Activated T-cell treated with anti-CD3 and anti-CD28 coated beads, Interleukin-2, amount 50 U/mL, for 72 hours (primary cell): ENCODE measurements at regions not wholly inside any gene's neighbourhood (a gene's known extent, or its start where the extent isn't known, plus 50 kb on each side); places are given as distances from the start of the nearest gene placed in this dataset.
A peak's percentile ranks its signal among the peaks of the same experiment; 100 is the strongest.
"Not testable (repeated sequence)": the region's sequence is repeated elsewhere in the genome, so short reads cannot be mapped to it uniquely, and the experiment has no call there.

ENCODE experiments used
- ATAC-seq, 2 donors: fragments of 150-1000 bp; cut with Tn5 transposase; replicated peaks in 1 of 2; 2 replicates each; pipeline ENCODE4 v1.10.0; 2021; ENCODE audit warnings: moderate library complexity in 2 of 2, mild to moderate bottlenecking in 1 of 2
- DNase-seq, 2 donors: peaks; one replicate each; pipeline ENCODE4 v3.0.0; 2021 to 2022; ENCODE audit warnings: mixed read lengths in 1 of 2
- H3K27ac Mint-ChIP-seq: one replicate; pipeline ENCODE4 v1.8.0; 2022; ENCODE audit warnings: mild to moderate bottlenecking, moderate library complexity, mixed read lengths
- H3K27me3 Mint-ChIP-seq: one replicate; pipeline ENCODE4 v1.8.0; 2022; ENCODE audit warnings: low read depth, mixed read lengths
- H3K36me3 Mint-ChIP-seq, 2 donors: one replicate each; pipeline ENCODE4 v1.8.0; 2022; ENCODE audit warnings: mixed read lengths in 2 of 2, mild to moderate bottlenecking in 1 of 2; ENCODE audit not compliant: insufficient read depth in 2 of 2
- H3K4me1 Mint-ChIP-seq: one replicate; pipeline ENCODE4 v1.8.0; 2022; ENCODE audit warnings: low read depth, mixed read lengths
- H3K4me3 Mint-ChIP-seq, 2 donors: one replicate each; pipeline ENCODE4 v1.8.0; 2022; ENCODE audit warnings: mild to moderate bottlenecking in 2 of 2, mixed read lengths in 2 of 2, moderate library complexity in 2 of 2
- H3K9me3 Mint-ChIP-seq, 2 donors: one replicate each; pipeline ENCODE4 v1.8.0; 2022; ENCODE audit warnings: mixed read lengths in 2 of 2

DNA sequence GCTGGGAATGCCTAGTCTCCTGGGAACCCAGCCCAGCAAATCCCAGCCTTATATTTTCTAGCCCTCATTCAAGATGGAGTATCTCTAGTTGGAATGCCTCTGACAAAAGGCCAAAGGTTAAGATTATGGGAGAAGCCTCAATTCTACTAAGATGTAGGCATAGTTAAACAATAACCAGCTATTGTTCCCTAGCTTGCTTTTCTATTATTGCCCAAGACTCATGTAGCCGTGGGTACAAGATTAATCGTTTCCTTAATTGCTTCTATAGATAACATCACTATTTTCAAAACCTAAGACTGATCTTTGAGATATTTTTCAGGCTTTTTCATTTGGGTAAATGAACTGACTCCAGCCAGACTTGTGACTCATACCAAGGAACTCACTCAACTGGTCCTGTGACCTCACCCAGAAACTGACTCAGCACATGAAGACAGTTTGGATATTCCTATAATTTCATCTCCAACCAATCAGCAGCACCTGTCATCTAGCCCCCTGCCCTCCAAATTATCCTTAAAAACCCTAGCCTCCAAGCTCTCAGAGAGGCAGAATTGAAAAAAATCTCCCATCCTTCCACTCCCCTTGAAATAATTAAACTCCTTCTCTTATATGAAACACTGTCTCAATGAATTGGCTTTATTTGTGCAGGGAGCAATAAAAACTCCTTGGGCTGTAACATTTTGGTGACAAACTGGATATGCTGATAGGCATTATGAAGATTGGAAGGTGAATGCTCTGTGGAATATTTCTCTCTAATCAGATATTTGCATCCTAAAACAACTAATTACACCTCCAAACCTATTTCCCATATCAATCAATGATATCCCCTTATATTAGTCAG is 589.0 kb downstream of the C12orf50 start:
- H3K4me3 Mint-ChIP-seq, result no peak overlapping the region
- no peaks in the 10 kb centered on the region for H3K36me3 Mint-ChIP-seq
- H3K27ac Mint-ChIP-seq, result no peak overlapping the region
- no peaks in the 10 kb centered on the region for H3K27me3 Mint-ChIP-seq
- H3K9me3 Mint-ChIP-seq, result peaks cover 4 to 10% of the 10 kb centered on the region in 2 donors
- H3K4me1 Mint-ChIP-seq, result no peaks in the 10 kb centered on the region
- DNase-seq (no peak), ATAC-seq (no peak)

DNA sequence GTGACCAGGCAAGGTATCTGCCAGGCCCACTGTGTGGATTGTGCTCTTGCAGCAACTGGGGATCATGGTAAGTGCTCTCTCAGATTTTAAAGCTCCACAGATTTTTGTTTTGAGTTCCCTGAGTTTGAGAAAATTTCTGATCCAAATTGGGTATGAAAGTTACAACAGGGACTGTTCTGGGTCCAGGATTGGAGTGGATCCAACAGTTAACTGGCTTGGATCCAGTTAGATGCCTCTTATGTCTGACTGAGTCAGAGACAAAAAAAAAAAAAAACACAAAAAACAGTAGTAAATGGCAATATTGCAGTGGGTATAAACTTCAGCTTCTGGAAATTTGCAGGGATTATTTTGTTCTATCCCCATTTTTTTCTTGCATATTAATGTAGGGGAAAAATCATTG is 598.8 kb downstream of the C12orf50 start:
- H3K9me3 Mint-ChIP-seq, result peaks cover 7 to 16% of the 10 kb centered on the region in 2 donors
- no peaks in the 10 kb centered on the region for H3K4me1 Mint-ChIP-seq
- peaks cover 1 to 2% of the 10 kb centered on the region in 2 donors for H3K36me3 Mint-ChIP-seq
- H3K27ac Mint-ChIP-seq, result no peak overlapping the region
- H3K27me3 Mint-ChIP-seq, result no peaks in the 10 kb centered on the region
- no peak for DNase-seq
- ATAC-seq, result no peak
- no peak overlapping the region for H3K4me3 Mint-ChIP-seq

GRCh38 chr12:87428701-87429277 is 600.4 kb downstream of the C12orf50 start:
- Mint-ChIP-seq H3K4me3 (no peak overlapping the region), H3K9me3 (peaks cover 7 to 16% of the 10 kb centered on the region in 2 donors), H3K27ac (no peak overlapping the region), H3K36me3 (peaks cover 1 to 2% of the 10 kb centered on the region in 2 donors), H3K4me1 (no peaks in the 10 kb centered on the region), H3K27me3 (no peaks in the 10 kb centered on the region)
- DNase-seq (no peak), ATAC-seq (no peak)

- no peak for ATAC-seq
- H3K36me3 Mint-ChIP-seq, result peaks cover 1 to 2% of the 10 kb centered on the region in 2 donors
- DNase-seq, result no peak
- H3K4me1 Mint-ChIP-seq, result no peaks in the 10 kb centered on the region
- H3K4me3 Mint-ChIP-seq, result no peak overlapping the region
- no peaks in the 10 kb centered on the region for H3K27me3 Mint-ChIP-seq
- no peak overlapping the region for H3K27ac Mint-ChIP-seq
- peaks cover 7 to 16% of the 10 kb centered on the region in 2 donors for H3K9me3 Mint-ChIP-seq
Measured at GRCh38 chr12:87427770-87428169, 601.4 kb downstream of the C12orf50 start.

DNA sequence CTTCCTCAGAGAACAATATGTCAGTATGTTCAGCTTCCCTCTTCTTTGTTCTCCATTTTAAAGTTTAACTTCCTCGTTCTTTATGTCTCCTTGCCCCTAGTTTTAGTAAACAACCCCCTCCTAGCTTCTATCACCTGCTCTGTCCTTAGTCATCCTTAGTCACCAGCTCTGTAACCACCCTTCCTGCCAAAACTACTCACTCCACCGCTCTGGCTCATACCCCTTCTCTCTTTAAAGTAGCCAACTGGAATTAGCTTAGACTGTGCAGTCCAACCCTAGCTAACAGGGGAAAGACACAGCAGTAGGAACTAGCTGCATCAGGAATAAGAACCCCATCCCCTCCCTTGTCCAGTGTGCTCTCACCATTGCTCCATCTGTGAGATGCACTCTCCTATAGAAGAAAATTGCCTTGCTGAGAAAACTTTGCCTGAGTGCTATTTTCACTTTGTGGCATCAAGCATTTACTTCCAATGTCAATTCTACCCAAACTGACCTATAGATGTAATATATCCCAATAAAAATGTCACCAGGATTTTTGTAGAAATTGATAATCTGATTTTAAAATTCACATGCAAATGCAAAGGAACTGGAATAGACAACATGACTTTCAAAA is 603.2 kb downstream of the C12orf50 start:
- peaks cover 1 to 2% of the 10 kb centered on the region in 2 donors for H3K36me3 Mint-ChIP-seq
- peaks cover 7 to 12% of the 10 kb centered on the region in 2 donors for H3K9me3 Mint-ChIP-seq
- H3K27me3 Mint-ChIP-seq, result no peaks in the 10 kb centered on the region
- H3K4me3 Mint-ChIP-seq, result no peak overlapping the region
- H3K27ac Mint-ChIP-seq, result no peak overlapping the region
- no peaks in the 10 kb centered on the region for H3K4me1 Mint-ChIP-seq
- ATAC-seq (no peak), DNase-seq (no peak)

DNA sequence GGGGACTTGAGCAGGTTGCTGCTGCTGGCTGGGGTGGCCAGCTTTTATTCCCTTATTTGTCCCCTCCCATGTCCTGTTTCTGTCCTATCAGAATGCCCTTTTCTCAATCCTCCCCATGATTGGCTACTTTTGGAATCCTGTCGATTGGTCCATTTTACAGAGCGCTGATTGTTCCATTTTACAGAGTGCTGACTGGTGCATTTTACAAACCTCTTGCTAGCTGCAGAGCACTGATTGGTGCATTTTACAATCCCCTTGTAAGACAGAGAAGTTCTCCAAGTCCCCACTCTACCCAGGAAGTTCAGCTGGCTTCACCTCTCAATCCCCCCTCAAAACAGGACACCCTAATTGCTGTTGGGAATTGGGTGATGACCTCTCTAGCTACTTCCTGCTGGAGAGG is 608.0 kb downstream of the C12orf50 start:
- not testable (repeated sequence) for H3K27me3 Mint-ChIP-seq, ATAC-seq, H3K9me3 Mint-ChIP-seq, H3K36me3 Mint-ChIP-seq, H3K4me1 Mint-ChIP-seq, DNase-seq, H3K4me3 Mint-ChIP-seq, H3K27ac Mint-ChIP-seq

DNA sequence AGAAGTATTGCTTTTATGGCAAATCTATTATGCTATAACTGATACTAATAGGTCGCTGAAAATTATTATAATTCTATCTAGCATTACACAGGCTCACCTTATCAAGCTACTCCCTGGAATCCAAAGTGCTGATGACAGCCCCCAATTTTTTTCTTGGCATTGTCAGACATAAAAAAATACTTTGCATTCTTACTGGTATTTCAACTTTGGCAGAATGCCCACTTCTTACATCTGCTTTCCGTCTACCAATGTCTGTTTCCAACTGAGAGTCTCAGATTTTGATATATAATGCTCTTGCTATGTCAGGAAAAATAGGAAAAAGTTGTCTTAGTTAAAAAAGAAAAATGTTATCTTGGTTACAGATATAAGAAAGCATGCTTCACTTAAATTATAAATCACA is 615.4 kb downstream of the C12orf50 start:
- Mint-ChIP-seq H3K9me3 (peaks cover 12 to 15% of the 10 kb centered on the region in 2 donors), H3K27ac (no peak overlapping the region), H3K4me1 (no peaks in the 10 kb centered on the region), H3K4me3 (no peak overlapping the region), H3K27me3 (no peaks in the 10 kb centered on the region), H3K36me3 (no peaks in the 10 kb centered on the region)
- no peak for DNase-seq
- ATAC-seq, result no peak

DNA sequence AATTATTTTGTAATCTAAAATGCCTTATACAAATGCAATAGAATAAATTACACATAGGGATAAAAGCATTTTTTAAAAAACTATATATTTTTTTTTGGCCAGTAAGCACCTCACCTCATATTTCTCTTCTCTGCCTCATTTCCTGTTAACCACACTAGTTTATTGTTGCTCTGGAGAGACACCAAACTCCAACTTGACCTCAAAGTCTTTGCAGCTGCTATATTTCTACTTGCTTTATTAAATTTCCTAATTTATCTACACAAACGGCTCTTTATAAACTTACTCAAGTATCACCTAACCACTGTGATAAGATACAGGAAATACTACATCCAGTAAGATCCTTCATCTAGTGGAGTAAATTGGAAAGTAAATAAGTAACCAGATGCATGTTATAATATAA is 622.3 kb downstream of the C12orf50 start:
- Mint-ChIP-seq H3K36me3 (no peaks in the 10 kb centered on the region), H3K4me1 (no peaks in the 10 kb centered on the region), H3K4me3 (no peak overlapping the region), H3K27me3 (no peaks in the 10 kb centered on the region), H3K9me3 (peaks cover 9 to 13% of the 10 kb centered on the region in 2 donors), H3K27ac (peak overlapping the region; percentile 76)
- DNase-seq (no peak), ATAC-seq (no peak)

GRCh38 chr12:87405918-87406317 is 623.3 kb downstream of the C12orf50 start:
- H3K27me3 Mint-ChIP-seq, result no peaks in the 10 kb centered on the region
- DNase-seq (no peak), ATAC-seq (no peak)
- H3K4me3 Mint-ChIP-seq, result no peak overlapping the region
- H3K36me3 Mint-ChIP-seq, result no peaks in the 10 kb centered on the region
- no peaks in the 10 kb centered on the region for H3K4me1 Mint-ChIP-seq
- H3K27ac Mint-ChIP-seq, result no peak overlapping the region
- peaks cover 7 to 11% of the 10 kb centered on the region in 2 donors for H3K9me3 Mint-ChIP-seq

GRCh38 chr12:87394168-87394567 is 635.0 kb downstream of the C12orf50 start:
- not testable (repeated sequence) for H3K4me1 Mint-ChIP-seq, H3K4me3 Mint-ChIP-seq, DNase-seq, H3K36me3 Mint-ChIP-seq, H3K27me3 Mint-ChIP-seq, ATAC-seq, H3K27ac Mint-ChIP-seq
- H3K9me3 Mint-ChIP-seq, result peaks cover 3 to 12% of the 10 kb centered on the region in 2 donors

- Mint-ChIP-seq H3K27me3 (no peaks in the 10 kb centered on the region), H3K4me1 (no peaks in the 10 kb centered on the region), H3K9me3 (peaks cover 5% of the 10 kb centered on the region in 2 donors), H3K36me3 (no peaks in the 10 kb centered on the region), H3K4me3 (no peak overlapping the region), H3K27ac (no peak overlapping the region)
- ATAC-seq, result no peak
- DNase-seq, result no peak
Measured at GRCh38 chr12:87388376-87388775, 640.8 kb downstream of the C12orf50 start.

- no peaks in the 10 kb centered on the region for H3K27me3 Mint-ChIP-seq
- peaks cover 3 to 5% of the 10 kb centered on the region in 2 donors for H3K9me3 Mint-ChIP-seq
- no peaks in the 10 kb centered on the region for H3K36me3 Mint-ChIP-seq
- no peak overlapping the region for H3K27ac Mint-ChIP-seq
- ATAC-seq (no peak), DNase-seq (no peak)
- no peak overlapping the region for H3K4me3 Mint-ChIP-seq
- no peaks in the 10 kb centered on the region for H3K4me1 Mint-ChIP-seq
Measured at GRCh38 chr12:87385322-87385721, 643.9 kb downstream of the C12orf50 start.

DNA sequence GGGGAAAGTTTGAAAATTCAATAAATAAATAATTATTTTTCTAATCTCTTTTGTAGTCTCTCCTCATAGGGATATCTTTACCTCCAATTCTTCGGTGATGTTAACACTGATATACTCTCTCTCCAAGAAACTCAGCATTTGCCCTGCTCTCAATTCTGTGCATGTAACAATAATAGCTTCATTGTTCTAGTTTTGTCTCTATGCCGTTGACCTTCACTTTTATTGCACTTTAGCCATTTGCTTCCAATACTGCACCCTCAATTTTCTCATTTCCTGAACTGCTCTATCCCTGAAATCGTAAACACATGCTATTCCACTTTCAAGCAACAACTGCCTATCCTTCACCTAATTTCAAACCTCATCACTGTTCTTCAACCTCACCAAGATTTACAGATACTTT is 645.0 kb downstream of the C12orf50 start:
- Mint-ChIP-seq H3K9me3 (peaks cover 3 to 5% of the 10 kb centered on the region in 2 donors), H3K27ac (no peak overlapping the region), H3K27me3 (no peaks in the 10 kb centered on the region), H3K4me3 (no peak overlapping the region), H3K4me1 (no peaks in the 10 kb centered on the region), H3K36me3 (no peaks in the 10 kb centered on the region)
- ATAC-seq, result no peak
- DNase-seq, result no peak
